GM20000 (cell line): ENCODE measurements at regions not wholly inside any gene's neighbourhood (a gene's known extent, or its start where the extent isn't known, plus 50 kb on each side); places are given as distances from the start of the nearest gene placed in this dataset.

Source experiments
- DNase-seq: peaks from one replicate; pipeline ENCODE4 v3.0.0; 2012; ENCODE audit warnings: low spot score
- CTCF ChIP-seq: IDR thresholded peaks from 2 replicates; pipeline ENCODE4 v1.5.1; 2012; ENCODE audit warnings: mild to moderate bottlenecking, control low read depth; ENCODE audit errors: extremely low read depth, missing control alignments

DNA sequence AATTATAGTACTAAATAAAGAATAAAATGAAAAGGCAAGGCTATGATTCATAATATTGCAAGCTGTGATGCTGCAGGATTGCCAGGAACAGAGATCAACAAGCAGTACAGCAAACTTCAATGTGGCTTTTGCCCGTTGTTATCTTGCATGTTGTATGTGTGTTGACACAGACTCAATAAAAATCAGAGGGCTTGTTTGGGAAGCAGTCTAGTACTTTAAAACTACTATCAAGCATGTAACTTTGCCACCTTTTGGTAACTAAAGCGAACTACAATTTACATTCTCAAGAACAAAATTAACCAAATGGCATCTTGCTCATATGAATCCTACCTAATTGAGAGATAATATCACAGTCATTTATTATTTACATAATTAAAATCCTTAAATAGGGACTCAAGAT is 79.8 kb upstream of the GPM6A start:
- no peak for TF ChIP-seq CTCF
- peak; percentile 3 for DNase-seq

- no peak for DNase-seq
- no peak for TF ChIP-seq CTCF
These were observed 93.9 kb upstream of the GPM6A start for GRCh38 chr4:175905925-175906324.

- TF ChIP-seq CTCF = no peak
- no peak for DNase-seq
These were observed 94.3 kb upstream of the GPM6A start for GRCh38 chr4:175906384-175906783.

- DNase-seq = no peak
- no peak for TF ChIP-seq CTCF
These were observed 98.6 kb upstream of the GPM6A start for GRCh38 chr4:175910700-175911099.

GRCh38 chr4:175916626-175917351 is 104.7 kb upstream of the GPM6A start:
- no peak for DNase-seq

GRCh38 chr4:175927121-175927520 is 115.1 kb upstream of the GPM6A start:
- no peak for TF ChIP-seq CTCF
- DNase-seq = peak; percentile 2

More at GRCh38 chr4:175916626-175917351, 104.7 kb upstream of the GPM6A start:
- TF ChIP-seq CTCF = no peak

GRCh38 chr4:175929441-175929840 is 117.4 kb upstream of the GPM6A start:
- DNase-seq = no peak
- no peak for TF ChIP-seq CTCF
